SK-N-SH (cell line): ENCODE measurements at regions not wholly inside any gene's neighbourhood (a gene's known extent, or its start where the extent isn't known, plus 50 kb on each side); places are given as distances from the start of the nearest gene placed in this dataset.

Experiments used
- CTCF ChIP-seq: fragments of 200-600 bp; sonication (generic); IDR thresholded peaks from 2 replicates; pipeline ENCODE4 v1.6.1; 2017; ENCODE audit warnings: antibody characterized with exemption, mild to moderate bottlenecking, moderate library complexity
- EP300 ChIP-seq, 2 experiments: IDR thresholded peaks; 2 replicates each; pipeline versions ENCODE4 v1.4.0 to v1.6.1; 2012; ENCODE audit warnings: borderline replicate concordance in 1 of 2, low read depth in 1 of 2, low read length in 1 of 2
- EZH2phosphoT487 ChIP-seq: fragments of 200-600 bp; sonication (generic); IDR thresholded peaks from 2 replicates; pipeline ENCODE4 v1.6.1; 2017; ENCODE audit warnings: low read depth, mixed run types, mild to moderate bottlenecking, antibody characterized with exemption, moderate library complexity, borderline replicate concordance
- MXI1 ChIP-seq: IDR thresholded peaks from 2 replicates; pipeline ENCODE4 v1.6.1; 2012; ENCODE audit warnings: mild to moderate bottlenecking, low read depth, low read length, improper control_type of control experiment
- RAD21 ChIP-seq: IDR thresholded peaks from 2 replicates; pipeline ENCODE4 v1.6.1; 2012; ENCODE audit warnings: mild to moderate bottlenecking, low read length
- REST ChIP-seq: IDR thresholded peaks from 2 replicates; pipeline ENCODE4 v1.6.1; 2012; ENCODE audit warnings: mild to moderate bottlenecking, low read depth, low read length, moderate library complexity
- RXRA ChIP-seq: IDR thresholded peaks from 2 replicates; pipeline ENCODE4 v1.4.0; 2012; ENCODE audit warnings: low read depth, mild to moderate bottlenecking, borderline replicate concordance
- USF2 ChIP-seq: fragments of 150-350 bp; IDR thresholded peaks from 2 replicates; pipeline ENCODE4 v1.6.1; 2017; ENCODE audit warnings: antibody characterized with exemption, low read length, low read depth, borderline replicate concordance

- no peak for TF ChIP-seq CTCF
- no peak for TF ChIP-seq EP300 (IDR thresholded peaks at IDR 0.05; ENCODE audit: borderline replicate concordance in 1 of 2, low read depth in 1 of 2, low read length in 1 of 2)
- TF ChIP-seq REST, result no peak
- TF ChIP-seq EZH2phosphoT487, result no peak
- no peak for TF ChIP-seq RAD21
- TF ChIP-seq USF2, result no peak
- no peak for TF ChIP-seq MXI1
- no peak for TF ChIP-seq RXRA
Measured at GRCh38 chr4:167399201-167399600, 164.9 kb upstream of the SPOCK3 start.
